ENCODE measurements at regions not wholly inside any gene's neighbourhood (a gene's known extent, or its start where the extent isn't known, plus 50 kb on each side); places are given as distances from the start of the nearest gene placed in this dataset.
"Not testable (repeated sequence)": the region's sequence is repeated elsewhere in the genome, so short reads cannot be mapped to it uniquely, and the experiment has no call there.

DNA sequence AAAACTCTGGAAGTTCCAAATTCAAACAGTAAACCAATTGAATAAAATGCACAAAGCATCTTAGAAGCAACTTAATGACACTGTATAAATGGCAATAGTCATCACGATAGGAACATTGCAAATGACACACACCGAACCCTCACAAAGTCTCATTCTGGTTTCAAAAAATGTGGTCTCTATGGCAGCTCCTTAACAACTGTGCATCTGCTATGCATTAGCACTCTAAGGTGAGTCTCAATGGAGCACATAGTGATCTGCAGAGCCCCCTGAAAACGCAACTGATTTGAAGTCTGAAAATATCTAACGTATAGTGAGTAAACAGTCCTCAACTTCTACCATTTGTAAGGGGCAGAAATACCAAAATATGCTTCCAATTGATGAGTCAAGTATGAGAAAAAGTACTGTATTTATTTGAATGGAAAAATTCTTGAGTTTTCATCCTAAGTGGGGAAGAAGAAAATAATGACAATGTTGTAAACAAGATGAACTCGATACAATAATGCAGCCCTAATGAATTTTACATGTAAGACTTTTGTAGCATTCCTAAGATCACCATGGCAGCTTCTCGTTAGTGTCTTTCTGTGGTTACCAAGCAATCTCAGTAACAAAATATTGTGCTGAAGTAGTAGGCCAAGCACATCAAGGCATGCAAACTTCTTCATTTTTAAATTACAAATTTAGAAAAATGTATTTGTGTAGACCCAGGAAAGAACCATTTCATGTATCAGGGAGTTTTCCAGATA, 517.5 kb upstream of the FAM174A start:
- no peak overlapping the region for H3K27ac ChIP-seq (ENCODE audit: low read depth, low read length)
- H2BK5ac ChIP-seq (ENCODE audit: low read depth, low read length, poor library complexity): no peak overlapping the region
- H3K14ac ChIP-seq (ENCODE audit: low read length): no peak overlapping the region
- no peak overlapping the region for H2BK12ac ChIP-seq (ENCODE audit: low read length)
- no peaks in the 10 kb centered on the region for H3K4me1 ChIP-seq (ENCODE audit: control insufficient read depth in 1 of 2, insufficient read depth in 2 of 2, low read length in 2 of 2)
- no peak overlapping the region for H3K4me3 ChIP-seq (ENCODE audit: low read depth, low read length)
- H2AK5ac ChIP-seq (ENCODE audit: low read length): no peak overlapping the region
- H3K4me2 ChIP-seq (ENCODE audit: low read length): no peak overlapping the region
- H3K79me1 ChIP-seq (ENCODE audit: low read length): no peaks in the 10 kb centered on the region
- WGBS (ENCODE audit: extremely low coverage, insufficient coverage, insufficient read length): no CpG with 5 or more reads among the region's 6 CpGs
- no peak overlapping the region for H4K91ac ChIP-seq (ENCODE audit: low read depth, low read length)
- H2BK120ac ChIP-seq (ENCODE audit: insufficient read depth, low read length, poor library complexity): no peak overlapping the region
- no peaks in the 10 kb centered on the region for H3K27me3 ChIP-seq (ENCODE audit: insufficient read depth, low read length)
- H3K36me3 ChIP-seq (ENCODE audit: control insufficient read depth in 1 of 2, insufficient read depth in 2 of 2, low read length in 2 of 2): no peaks in the 10 kb centered on the region
- no peak overlapping the region for H2AFZ ChIP-seq (ENCODE audit: insufficient read depth, low read length, poor library complexity)
- no peak overlapping the region for H4K8ac ChIP-seq (ENCODE audit: low read depth, low read length)
- no peak for DNase-seq
- no peak overlapping the region for H3K9ac ChIP-seq (ENCODE audit: low read length)
- H3K79me2 ChIP-seq (ENCODE audit: control insufficient read depth, insufficient read depth, low read length, poor library complexity): no peaks in the 10 kb centered on the region
- H3K18ac ChIP-seq (ENCODE audit: low read length): no peak overlapping the region
- no peaks in the 10 kb centered on the region for H3K9me3 ChIP-seq (ENCODE audit: insufficient read depth, low read depth, low read length)
- no peak overlapping the region for H3K23ac ChIP-seq (ENCODE audit: low read length)
- no peak overlapping the region for H4K12ac ChIP-seq (ENCODE audit: low read depth, low read length)
- H3K4ac ChIP-seq (ENCODE audit: low read depth, low read length): no peak overlapping the region

DNA sequence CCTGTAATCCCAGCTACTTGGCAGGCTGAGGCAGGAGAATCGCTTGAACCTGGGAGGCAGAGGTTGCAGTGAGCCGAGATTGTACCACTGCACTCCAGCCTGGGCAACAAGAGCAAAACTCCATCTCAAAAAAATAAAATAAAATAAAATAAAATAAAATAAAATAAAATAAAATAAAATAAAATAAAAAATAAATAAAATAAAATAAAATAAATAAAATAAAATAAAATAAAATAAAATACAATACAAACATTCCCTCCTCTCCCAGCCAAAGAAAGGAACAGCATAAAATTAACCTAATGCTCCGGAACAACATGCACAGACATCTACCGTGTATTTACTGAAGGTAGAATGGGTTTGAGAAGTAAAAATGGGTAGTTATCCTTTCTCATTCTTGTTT, 521.9 kb upstream of the FAM174A start:
- H3K79me2 ChIP-seq (ENCODE audit: control insufficient read depth, insufficient read depth, low read length, poor library complexity); H3K4me2 ChIP-seq (ENCODE audit: low read length); H3K4me3 ChIP-seq (ENCODE audit: low read depth, low read length); H4K8ac ChIP-seq (ENCODE audit: low read depth, low read length); H2AK5ac ChIP-seq (ENCODE audit: low read length); H4K91ac ChIP-seq (ENCODE audit: low read depth, low read length); H3K9me3 ChIP-seq (ENCODE audit: insufficient read depth, low read depth, low read length); H2BK5ac ChIP-seq (ENCODE audit: low read depth, low read length, poor library complexity); H2AFZ ChIP-seq (ENCODE audit: insufficient read depth, low read length, poor library complexity); H3K14ac ChIP-seq (ENCODE audit: low read length); H2BK12ac ChIP-seq (ENCODE audit: low read length); H3K27me3 ChIP-seq (ENCODE audit: insufficient read depth, low read length); H3K4ac ChIP-seq (ENCODE audit: low read depth, low read length); DNase-seq; H3K18ac ChIP-seq (ENCODE audit: low read length); H3K27ac ChIP-seq (ENCODE audit: low read depth, low read length); H2BK120ac ChIP-seq (ENCODE audit: insufficient read depth, low read length, poor library complexity); H3K9ac ChIP-seq (ENCODE audit: low read length); H3K79me1 ChIP-seq (ENCODE audit: low read length); H3K4me1 ChIP-seq (ENCODE audit: control insufficient read depth in 1 of 2, insufficient read depth in 2 of 2, low read length in 2 of 2); H3K36me3 ChIP-seq (ENCODE audit: control insufficient read depth in 1 of 2, insufficient read depth in 2 of 2, low read length in 2 of 2); H4K12ac ChIP-seq (ENCODE audit: low read depth, low read length); H3K23ac ChIP-seq (ENCODE audit: low read length): not testable (repeated sequence)
- no CpG with 5 or more reads among the region's 4 CpGs for WGBS (ENCODE audit: extremely low coverage, insufficient coverage, insufficient read length)

DNA sequence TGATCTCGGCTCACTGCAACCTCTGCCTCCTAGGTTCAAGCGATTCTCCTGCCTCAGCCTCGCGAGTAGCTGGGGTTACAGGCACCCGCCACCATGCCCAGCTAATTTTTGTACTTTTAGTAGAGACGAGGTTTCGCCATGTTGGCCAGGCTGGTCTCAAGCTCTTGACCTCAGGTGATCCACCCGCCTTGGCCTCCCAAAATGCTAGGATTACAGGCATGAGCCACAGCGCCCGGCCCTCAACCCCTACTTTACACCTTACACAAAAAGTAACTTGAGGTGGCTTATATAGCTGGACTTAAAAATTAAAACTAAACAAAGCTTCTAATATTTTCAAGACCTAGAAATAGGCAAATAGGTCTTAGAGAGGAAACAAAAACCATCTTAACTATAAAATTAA, 524.0 kb upstream of the FAM174A start:
- no CpG with 5 or more reads among the region's 10 CpGs for WGBS (ENCODE audit: extremely low coverage, insufficient coverage, insufficient read length)
- H3K27ac ChIP-seq (ENCODE audit: low read depth, low read length); H3K23ac ChIP-seq (ENCODE audit: low read length); H4K91ac ChIP-seq (ENCODE audit: low read depth, low read length); H3K9ac ChIP-seq (ENCODE audit: low read length); H3K9me3 ChIP-seq (ENCODE audit: insufficient read depth, low read depth, low read length); H3K4me1 ChIP-seq (ENCODE audit: control insufficient read depth in 1 of 2, insufficient read depth in 2 of 2, low read length in 2 of 2); H3K4me3 ChIP-seq (ENCODE audit: low read depth, low read length); H3K4me2 ChIP-seq (ENCODE audit: low read length); H3K18ac ChIP-seq (ENCODE audit: low read length); H3K36me3 ChIP-seq (ENCODE audit: control insufficient read depth in 1 of 2, insufficient read depth in 2 of 2, low read length in 2 of 2); H3K79me1 ChIP-seq (ENCODE audit: low read length); H2BK5ac ChIP-seq (ENCODE audit: low read depth, low read length, poor library complexity); H3K14ac ChIP-seq (ENCODE audit: low read length); H2AFZ ChIP-seq (ENCODE audit: insufficient read depth, low read length, poor library complexity); H4K12ac ChIP-seq (ENCODE audit: low read depth, low read length); H3K4ac ChIP-seq (ENCODE audit: low read depth, low read length); H3K27me3 ChIP-seq (ENCODE audit: insufficient read depth, low read length); H2BK12ac ChIP-seq (ENCODE audit: low read length); DNase-seq; H4K8ac ChIP-seq (ENCODE audit: low read depth, low read length); H2AK5ac ChIP-seq (ENCODE audit: low read length); H3K79me2 ChIP-seq (ENCODE audit: control insufficient read depth, insufficient read depth, low read length, poor library complexity); H2BK120ac ChIP-seq (ENCODE audit: insufficient read depth, low read length, poor library complexity): not testable (repeated sequence)

DNA sequence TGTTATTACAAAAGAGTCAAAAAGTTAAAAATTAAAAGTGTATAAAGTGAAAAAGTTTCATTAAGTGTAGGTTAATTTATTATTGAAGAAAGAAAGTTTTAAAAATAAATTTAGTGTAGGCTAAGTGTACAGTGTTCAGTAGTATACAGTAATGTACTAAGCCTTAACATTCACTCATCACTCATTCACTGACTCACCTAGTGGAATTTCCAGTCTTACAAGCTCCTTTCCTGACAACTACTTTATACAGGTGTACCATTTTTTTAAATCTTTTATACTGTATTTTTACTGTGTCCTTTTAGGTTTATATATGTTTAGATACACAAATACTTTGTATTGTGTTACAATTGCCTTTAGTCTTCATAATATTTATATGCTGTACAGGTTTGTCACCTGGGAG, 530.2 kb upstream of the FAM174A start:
- peak; percentile 24 to 71 for DNase-seq

More for the DNA sequence above, 530.2 kb upstream of the FAM174A start:
- no peak overlapping the region for H3K18ac ChIP-seq (ENCODE audit: low read length)
- no peak overlapping the region for H3K4me2 ChIP-seq (ENCODE audit: low read length)
- H3K23ac ChIP-seq (ENCODE audit: low read length): no peak overlapping the region
- no peaks in the 10 kb centered on the region for H3K36me3 ChIP-seq (ENCODE audit: control insufficient read depth in 1 of 2, insufficient read depth in 2 of 2, low read length in 2 of 2)
- H2AK5ac ChIP-seq (ENCODE audit: low read length): no peak overlapping the region
- H2BK5ac ChIP-seq (ENCODE audit: low read depth, low read length, poor library complexity): no peak overlapping the region
- H3K79me1 ChIP-seq (ENCODE audit: low read length): no peaks in the 10 kb centered on the region
- H4K12ac ChIP-seq (ENCODE audit: low read depth, low read length): no peak overlapping the region
- H3K79me2 ChIP-seq (ENCODE audit: control insufficient read depth, insufficient read depth, low read length, poor library complexity): no peaks in the 10 kb centered on the region
- H3K27ac ChIP-seq (ENCODE audit: low read depth, low read length): no peak overlapping the region
- no peak overlapping the region for H2AFZ ChIP-seq (ENCODE audit: insufficient read depth, low read length, poor library complexity)
- no peaks in the 10 kb centered on the region for H3K4me1 ChIP-seq (ENCODE audit: control insufficient read depth in 1 of 2, insufficient read depth in 2 of 2, low read length in 2 of 2)
- no peak overlapping the region for H3K4me3 ChIP-seq (ENCODE audit: low read depth, low read length)
- H3K4ac ChIP-seq (ENCODE audit: low read depth, low read length): no peak overlapping the region
- H3K14ac ChIP-seq (ENCODE audit: low read length): no peak overlapping the region
- H3K9ac ChIP-seq (ENCODE audit: low read length): no peak overlapping the region
- no peaks in the 10 kb centered on the region for H3K9me3 ChIP-seq (ENCODE audit: insufficient read depth, low read depth, low read length)
- H3K27me3 ChIP-seq (ENCODE audit: insufficient read depth, low read length): no peaks in the 10 kb centered on the region
- H4K8ac ChIP-seq (ENCODE audit: low read depth, low read length): no peak overlapping the region
- H4K91ac ChIP-seq (ENCODE audit: low read depth, low read length): no peak overlapping the region
- no peak overlapping the region for H2BK12ac ChIP-seq (ENCODE audit: low read length)
- H2BK120ac ChIP-seq (ENCODE audit: insufficient read depth, low read length, poor library complexity): no peak overlapping the region
